Lower leg skin (tissue), 4 donors: ENCODE measurements at regions not wholly inside any gene's neighbourhood (a gene's known extent, or its start where the extent isn't known, plus 50 kb on each side); places are given as distances from the start of the nearest gene placed in this dataset.

Experiments used
- DNase-seq, 2 donors: peaks; one replicate each; pipeline ENCODE4 v3.0.0-alpha.2; 2019; ENCODE audit warnings: low spot score in 2 of 2
- H3K4me3 ChIP-seq: fragments of 200-600 bp; sonication (generic); 2 replicates; pipeline ENCODE4 v1.5.1; 2017; ENCODE audit warnings: mild to moderate bottlenecking, low read depth; ENCODE audit not compliant: poor library complexity, severe bottlenecking
- POLR2A ChIP-seq, 2 donors: fragments of 450-650 bp; IDR thresholded peaks; one replicate each; pipeline ENCODE4 v1.6.1; 2016 to 2017; ENCODE audit warnings: antibody characterized with exemption in 2 of 2, mild to moderate bottlenecking in 1 of 2, moderate library complexity in 1 of 2
- WGBS, 2 donors: methylation state at CpG; one replicate each; pipeline ENCODE4 v1.1.5; 2018; 5-methylcytosine and 5-hydroxymethylcytosine counted together
- intact Hi-C: fragments of 100-400 bp; cut with DNase I; formaldehyde crosslinking; loops from one replicate; pipeline ENCODE4 v1.15.0; 2023; ENCODE audit warnings: low total_unique reads
- TF ChIP-seq, protein P1 (sequence below), 3 donors: fragments of 450-650 bp; IDR thresholded peaks; one replicate each; pipeline ENCODE4 v1.5.1; 2016; ENCODE audit warnings: antibody characterized with exemption in 3 of 3, mild to moderate bottlenecking in 3 of 3, moderate library complexity in 2 of 3

DNA sequence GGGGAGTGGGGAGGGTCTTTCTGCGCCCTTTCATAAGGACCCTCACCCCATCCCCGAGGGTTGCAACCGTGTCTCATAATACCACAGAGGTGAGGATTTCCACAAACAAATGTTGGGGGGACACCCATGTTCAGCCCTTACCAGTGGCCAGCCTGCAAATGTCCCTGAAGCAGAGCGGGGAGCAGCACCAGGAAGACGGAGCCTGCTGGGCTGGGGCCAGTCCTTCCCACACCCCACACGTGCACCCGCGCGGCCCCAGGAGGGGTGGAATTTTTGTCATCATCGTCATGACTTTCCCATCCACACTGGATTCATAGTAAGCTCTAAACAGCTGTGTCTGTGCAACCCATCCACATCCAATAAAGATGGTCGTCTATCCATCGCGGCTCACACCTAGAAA, 409.8 kb downstream of the BRD1 start:
- intact Hi-C loops: no loop called here
- TF ChIP-seq POLR2A (IDR thresholded peaks at IDR 0.05): no peak
- TF ChIP-seq, protein P1, sequence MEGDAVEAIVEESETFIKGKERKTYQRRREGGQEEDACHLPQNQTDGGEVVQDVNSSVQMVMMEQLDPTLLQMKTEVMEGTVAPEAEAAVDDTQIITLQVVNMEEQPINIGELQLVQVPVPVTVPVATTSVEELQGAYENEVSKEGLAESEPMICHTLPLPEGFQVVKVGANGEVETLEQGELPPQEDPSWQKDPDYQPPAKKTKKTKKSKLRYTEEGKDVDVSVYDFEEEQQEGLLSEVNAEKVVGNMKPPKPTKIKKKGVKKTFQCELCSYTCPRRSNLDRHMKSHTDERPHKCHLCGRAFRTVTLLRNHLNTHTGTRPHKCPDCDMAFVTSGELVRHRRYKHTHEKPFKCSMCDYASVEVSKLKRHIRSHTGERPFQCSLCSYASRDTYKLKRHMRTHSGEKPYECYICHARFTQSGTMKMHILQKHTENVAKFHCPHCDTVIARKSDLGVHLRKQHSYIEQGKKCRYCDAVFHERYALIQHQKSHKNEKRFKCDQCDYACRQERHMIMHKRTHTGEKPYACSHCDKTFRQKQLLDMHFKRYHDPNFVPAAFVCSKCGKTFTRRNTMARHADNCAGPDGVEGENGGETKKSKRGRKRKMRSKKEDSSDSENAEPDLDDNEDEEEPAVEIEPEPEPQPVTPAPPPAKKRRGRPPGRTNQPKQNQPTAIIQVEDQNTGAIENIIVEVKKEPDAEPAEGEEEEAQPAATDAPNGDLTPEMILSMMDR (IDR thresholded peaks at IDR 0.05): no peak
- DNase-seq: peak in 1 of 2 donors; percentile 71
- 82 to 86% methylated on average over 13 of the region's 13 CpGs for WGBS, 2 donors
- H3K4me3 ChIP-seq: no peak overlapping the region

DNA sequence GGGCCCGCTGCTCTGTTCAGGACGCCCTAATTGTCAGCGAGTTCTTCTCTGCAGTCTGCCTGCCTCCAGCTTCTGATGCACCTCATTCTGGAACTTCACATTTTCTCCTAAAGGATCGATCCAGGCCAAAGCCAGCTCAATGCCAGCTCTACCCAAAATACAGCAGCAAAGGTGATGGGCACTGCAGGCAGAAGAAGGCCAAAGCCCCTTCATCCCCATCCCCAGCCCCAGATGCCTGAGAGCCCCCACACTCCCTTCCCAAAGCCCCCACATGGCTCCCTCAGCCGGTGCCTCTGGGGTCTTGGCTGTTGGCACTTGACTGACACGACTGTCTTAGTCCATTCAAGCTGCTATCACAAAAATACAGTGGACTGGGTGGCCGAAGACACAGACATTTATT, 410.3 kb downstream of the BRD1 start:
- intact Hi-C loops: no loop called here
- peak in 1 of 2 donors; percentile 23 for DNase-seq
- WGBS, 2 donors: 84 to 85% methylated on average over 7 of the region's 7 CpGs

DNA sequence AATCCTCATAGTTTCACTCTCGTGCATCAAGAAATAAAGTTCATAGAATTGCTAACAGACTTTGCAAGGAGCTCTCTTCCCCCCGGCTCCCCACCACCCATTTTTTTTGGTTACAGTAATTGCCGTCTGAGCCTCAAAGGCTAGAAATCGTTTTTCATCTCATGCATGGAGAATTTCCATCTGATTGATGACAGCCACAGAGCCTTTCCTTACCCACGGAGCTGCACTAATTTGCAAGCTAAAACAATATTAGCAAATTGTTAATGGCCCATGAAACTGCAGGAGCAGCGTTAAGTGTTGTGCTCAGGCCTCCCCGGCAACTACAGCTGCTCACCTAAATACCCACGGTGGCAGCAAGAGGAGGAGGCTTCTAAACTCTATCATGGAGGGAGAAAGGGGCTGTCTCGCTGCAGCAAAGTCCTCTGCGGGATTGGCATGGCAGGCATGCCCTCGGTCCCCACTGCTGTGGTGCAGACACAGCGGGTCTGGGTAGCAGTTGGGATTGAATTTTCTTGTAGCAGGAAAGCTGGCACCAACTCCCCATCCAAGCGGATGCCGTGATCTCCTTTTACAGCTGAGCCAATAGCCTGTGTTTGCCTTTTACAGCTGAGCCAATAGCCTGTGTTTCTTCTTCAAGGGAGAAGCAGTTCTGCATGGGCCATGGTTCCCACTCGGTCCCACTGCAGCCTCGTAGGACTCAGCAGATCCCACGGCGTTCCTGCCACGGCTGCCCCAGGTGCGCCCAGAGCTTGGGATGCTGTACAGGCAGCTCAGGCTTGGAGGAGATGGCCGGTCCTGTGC, 412.3 kb downstream of the BRD1 start:
- H3K4me3 ChIP-seq: no peak overlapping the region
- peak in 1 of 2 donors; percentile 77 for DNase-seq
- WGBS, 2 donors: 63 to 65% methylated on average over 21 of the region's 21 CpGs
- intact Hi-C loops: no loop called here
- no peak for TF ChIP-seq POLR2A (IDR thresholded peaks at IDR 0.05)
- TF ChIP-seq, protein P1 (IDR thresholded peaks at IDR 0.05): no peak

More for the DNA sequence above, 410.3 kb downstream of the BRD1 start:
- H3K4me3 ChIP-seq: no peak overlapping the region
- no peak for TF ChIP-seq POLR2A (IDR thresholded peaks at IDR 0.05)
- TF ChIP-seq, protein P1 (IDR thresholded peaks at IDR 0.05): no peak

DNA sequence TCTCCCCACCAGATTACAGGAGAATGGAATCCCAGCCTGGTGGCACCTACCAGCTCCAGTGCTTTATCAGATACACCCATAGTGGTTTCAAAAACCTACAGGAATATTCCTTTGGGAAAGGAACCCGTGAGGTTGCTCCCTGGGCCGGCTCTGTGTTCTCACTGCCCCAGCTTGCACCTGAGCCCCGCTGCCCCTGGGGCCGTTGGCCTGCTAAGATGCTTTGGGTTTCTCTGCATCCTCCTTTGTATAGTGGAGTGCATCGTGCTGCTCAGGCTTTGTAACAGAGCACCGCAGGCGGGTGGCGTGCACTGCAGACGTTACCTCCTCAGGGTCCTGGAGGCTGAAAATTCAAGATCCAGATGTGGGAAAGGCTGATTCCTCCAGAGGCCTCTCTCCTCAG, 414.1 kb downstream of the BRD1 start:
- 66% methylated on average over 9 of the region's 9 CpGs for WGBS, 2 donors
- peak in 1 of 2 donors; percentile 37 for DNase-seq
- H3K4me3 ChIP-seq: no peak overlapping the region
- TF ChIP-seq POLR2A (IDR thresholded peaks at IDR 0.05): no peak
- TF ChIP-seq, protein P1 (IDR thresholded peaks at IDR 0.05): no peak
- intact Hi-C loops: no loop called here

DNA sequence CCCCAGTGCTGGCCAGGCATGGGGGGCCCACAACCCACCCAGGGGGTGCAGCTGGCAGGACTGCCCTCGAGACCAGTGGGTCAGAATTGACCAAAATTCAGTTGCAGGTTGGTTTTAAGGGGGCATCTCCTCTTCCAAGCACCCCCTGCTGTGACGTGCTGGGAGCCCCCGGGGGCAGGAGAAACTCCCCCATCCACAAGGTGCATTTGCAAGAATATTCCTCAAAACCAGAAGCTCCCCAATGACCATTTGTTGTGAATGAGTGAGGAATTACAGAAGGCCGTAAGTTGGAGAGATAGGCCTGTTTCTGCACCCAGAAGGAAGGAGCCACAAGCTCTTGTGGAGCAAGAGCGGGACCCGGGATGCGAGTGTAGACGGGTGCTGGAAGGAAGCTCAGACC, 414.5 kb downstream of the BRD1 start:
- peak in 1 of 2 donors; percentile 46 for DNase-seq
- intact Hi-C loops: no loop called here
- TF ChIP-seq POLR2A (IDR thresholded peaks at IDR 0.05): no peak
- TF ChIP-seq, protein P1 (IDR thresholded peaks at IDR 0.05): no peak
- no peak overlapping the region for H3K4me3 ChIP-seq
- 79 to 82% methylated on average over 8 of the region's 8 CpGs for WGBS, 2 donors
